ENCODE measurements at regions not wholly inside any gene's neighbourhood (a gene's known extent, or its start where the extent isn't known, plus 50 kb on each side); places are given as distances from the start of the nearest gene placed in this dataset.
A peak's percentile ranks its signal among the peaks of the same experiment; 100 is the strongest.

GRCh38 chr3:25863416-25863959 is 73.6 kb downstream of the OXSM start:
- Histone ChIP-seq H3K4me2 (ENCODE audit: insufficient read depth in 1 of 2, low read depth in 2 of 2, low read length in 2 of 2) (no peak overlapping the region), H3K79me1 (ENCODE audit: low read depth, low read length) (no peaks in the 10 kb centered on the region), H4K8ac (ENCODE audit: extremely low read depth, insufficient read depth, low read length) (no peak overlapping the region), H4K5ac (ENCODE audit: insufficient read length, low read depth, low read length) (no peak overlapping the region), H2BK5ac (ENCODE audit: low read depth, low read length) (no peak overlapping the region), H2BK120ac (replicated peaks; ENCODE audit: low read depth, low read length) (no peak overlapping the region), H3K27ac (ENCODE audit: low read depth, low read length) (no peak overlapping the region), H2AFZ (ENCODE audit: low read length) (no peak overlapping the region), H3K27me3 (replicated peaks in 1 of 4; ENCODE audit: control insufficient read depth in 3 of 4, extremely low read depth in 1 of 4, insufficient read depth in 3 of 4, low read length in 3 of 4) (no peaks in the 10 kb centered on the region), H3K79me2 (ENCODE audit: control insufficient read depth in 1 of 2, insufficient read depth in 2 of 2, low read length in 2 of 2) (no peaks in the 10 kb centered on the region), H3K14ac (ENCODE audit: insufficient read length) (no peak overlapping the region), H2BK15ac (ENCODE audit: low read length) (no peak overlapping the region), H3K4ac (replicated peaks; ENCODE audit: insufficient read length, low read depth, low read length) (no peak overlapping the region), H3K9ac (replicated peaks in 1 of 4; ENCODE audit: extremely low read depth in 1 of 4, low read depth in 3 of 4, low read length in 3 of 4) (no peak overlapping the region), H3K4me1 (replicated peaks in 1 of 4; ENCODE audit: control insufficient read depth in 3 of 4, insufficient read depth in 4 of 4, low read length in 3 of 4) (peaks cover 0 to 2% (median 0%) of the 10 kb centered on the region in 4 experiments; a peak in 1 of 7 replicates), H3K18ac (ENCODE audit: extremely low read depth, low read length) (no peak overlapping the region), H4K20me1 (replicated peaks in 1 of 2; ENCODE audit: control insufficient read depth in 1 of 2, insufficient read depth in 2 of 2, low read length in 2 of 2) (no peaks in the 10 kb centered on the region), H2BK20ac (ENCODE audit: low read length) (no peak overlapping the region), H2AK5ac (ENCODE audit: low read depth, low read length) (no peak overlapping the region), H4K91ac (replicated peaks; ENCODE audit: insufficient read length, low read length) (no peak overlapping the region), H2BK12ac (ENCODE audit: low read depth, low read length) (no peak overlapping the region), H3K56ac (replicated peaks; ENCODE audit: insufficient read length, low read depth, low read length) (no peak overlapping the region), H3K23me2 (ENCODE audit: low read depth, low read length) (no peaks in the 10 kb centered on the region), H3K9me3 (ENCODE audit: insufficient read depth in 2 of 2, low read depth in 1 of 2, low read length in 1 of 2) (peaks cover 7 to 9% of the 10 kb centered on the region in 2 experiments; a peak in 2 of 4 replicates), H3K23ac (ENCODE audit: insufficient read length) (no peak overlapping the region), H3K36me3 (ENCODE audit: control insufficient read depth in 2 of 4, insufficient read depth in 4 of 4, low read length in 3 of 4) (no peaks in the 10 kb centered on the region; a peak in 1 of 8 replicates), H3K4me3 (ENCODE audit: extremely low read depth in 1 of 4, insufficient read depth in 2 of 4, low read depth in 3 of 4, low read length in 4 of 4) (no peak overlapping the region)
- DNase-seq (ENCODE audit: low read depth in 1 of 2, low spot score in 2 of 2) (no peak), FAIRE-seq (no peak)
- ChIA-PET POLR2A (ENCODE audit: partially characterized antibody) (no interaction called here), CTCF (ENCODE audit: partially characterized antibody) (interaction anchor here (0.7 to 1.7 kb wide), 7 partner anchors 9 to 106 kb away, joined by 3 to 12 read pairs (median 3); no protein-coding TSS in a partner anchor)
- no peak for TF ChIP-seq YY1 (IDR thresholded peaks at IDR 0.05; ENCODE audit: low read depth, low read length)
- TF ChIP-seq SP4 (IDR thresholded peaks at IDR 0.05; ENCODE audit: low read length): no peak
- TF ChIP-seq TBP (IDR thresholded peaks at IDR 0.05; ENCODE audit: low read depth, low read length): no peak
- no peak for TF ChIP-seq TEAD4 (IDR thresholded peaks at IDR 0.05; ENCODE audit: low read depth, low read length)
- no peak for TF ChIP-seq TCF12 (IDR thresholded peaks at IDR 0.05; ENCODE audit: low read depth, low read length)
- no peak for TF ChIP-seq RXRA (IDR thresholded peaks at IDR 0.05; ENCODE audit: insufficient read depth, low read depth, low read length)
- TF ChIP-seq, protein P1, sequence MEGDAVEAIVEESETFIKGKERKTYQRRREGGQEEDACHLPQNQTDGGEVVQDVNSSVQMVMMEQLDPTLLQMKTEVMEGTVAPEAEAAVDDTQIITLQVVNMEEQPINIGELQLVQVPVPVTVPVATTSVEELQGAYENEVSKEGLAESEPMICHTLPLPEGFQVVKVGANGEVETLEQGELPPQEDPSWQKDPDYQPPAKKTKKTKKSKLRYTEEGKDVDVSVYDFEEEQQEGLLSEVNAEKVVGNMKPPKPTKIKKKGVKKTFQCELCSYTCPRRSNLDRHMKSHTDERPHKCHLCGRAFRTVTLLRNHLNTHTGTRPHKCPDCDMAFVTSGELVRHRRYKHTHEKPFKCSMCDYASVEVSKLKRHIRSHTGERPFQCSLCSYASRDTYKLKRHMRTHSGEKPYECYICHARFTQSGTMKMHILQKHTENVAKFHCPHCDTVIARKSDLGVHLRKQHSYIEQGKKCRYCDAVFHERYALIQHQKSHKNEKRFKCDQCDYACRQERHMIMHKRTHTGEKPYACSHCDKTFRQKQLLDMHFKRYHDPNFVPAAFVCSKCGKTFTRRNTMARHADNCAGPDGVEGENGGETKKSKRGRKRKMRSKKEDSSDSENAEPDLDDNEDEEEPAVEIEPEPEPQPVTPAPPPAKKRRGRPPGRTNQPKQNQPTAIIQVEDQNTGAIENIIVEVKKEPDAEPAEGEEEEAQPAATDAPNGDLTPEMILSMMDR (IDR thresholded peaks at IDR 0.05; ENCODE audit: control extremely low read depth in 1 of 3, insufficient read depth in 1 of 3, low read depth in 1 of 3, low read length in 3 of 3): peak in 2 of 3 experiments; percentile 17 to 35; a peak in 2 of 4 replicates
- TF ChIP-seq GABPA (IDR thresholded peaks at IDR 0.05; ENCODE audit: borderline replicate concordance, insufficient read depth, low read length): no peak
- 83% methylated on average over 3 of the region's 3 CpGs; no CpG with 5 or more reads in 1 of the 2 experiments for WGBS, 2 experiments (ENCODE audit: extremely low coverage in 1 of 2, insufficient coverage in 1 of 2, insufficient read length in 1 of 2, insufficient replicate concordance in 2 of 2, low coverage in 1 of 2, low lambda C conversion rate in 2 of 2, missing lambda C conversion rate in 1 of 2)
